ENCODE measurements at regions not wholly inside any gene's neighbourhood (a gene's known extent, or its start where the extent isn't known, plus 50 kb on each side); places are given as distances from the start of the nearest gene placed in this dataset.
"Not testable (repeated sequence)": the region's sequence is repeated elsewhere in the genome, so short reads cannot be mapped to it uniquely, and the experiment has no call there.

- no peak for ATAC-seq
- DNase-seq, result no peak
Observed at GRCh38 chr1:230591678-230592077, 50.6 kb upstream of the COG2 start.

- DNase-seq, result no peak
- ATAC-seq, result no peak
Observed at GRCh38 chr1:230589951-230590350, 52.3 kb upstream of the COG2 start.

- ATAC-seq, result no peak
Observed at GRCh38 chr1:230588323-230588746, 53.9 kb upstream of the COG2 start.

GRCh38 chr1:230587061-230587460 lies 55.2 kb upstream of the COG2 start:
- DNase-seq (no peak), ATAC-seq (no peak)

More at GRCh38 chr1:230588323-230588746, 53.9 kb upstream of the COG2 start:
- DNase-seq, result no peak

GRCh38 chr1:230584660-230585059 lies 57.6 kb upstream of the COG2 start:
- no peak for ATAC-seq
- no peak for DNase-seq

GRCh38 chr1:230581446-230582079 lies 60.7 kb upstream of the COG2 start:
- ATAC-seq (no peak), DNase-seq (no peak)

- ATAC-seq (no peak), DNase-seq (no peak)
Observed at GRCh38 chr1:230578616-230579015, 63.7 kb upstream of the COG2 start.

GRCh38 chr1:230577537-230577936 lies 64.7 kb upstream of the COG2 start:
- ATAC-seq, result no peak

GRCh38 chr1:230575886-230576500 lies 66.3 kb upstream of the COG2 start:
- ATAC-seq (no peak), DNase-seq (no peak)

More at GRCh38 chr1:230577537-230577936, 64.7 kb upstream of the COG2 start:
- DNase-seq, result no peak

- ATAC-seq, result no peak
- DNase-seq, result no peak
Observed at GRCh38 chr1:230574502-230574901, 67.8 kb upstream of the COG2 start.

- ATAC-seq, result no peak
- no peak for DNase-seq
Observed at GRCh38 chr1:230573658-230574057, 68.6 kb upstream of the COG2 start.

- DNase-seq, result no peak
- ATAC-seq, result no peak
Observed at GRCh38 chr1:230572121-230573105, 69.9 kb upstream of the COG2 start.

- ATAC-seq (no peak), DNase-seq (no peak)
Observed at GRCh38 chr1:230570724-230571360, 71.4 kb upstream of the COG2 start.

- DNase-seq (no peak), ATAC-seq (no peak)
Observed at GRCh38 chr1:230569201-230569600, 73.1 kb upstream of the COG2 start.

GRCh38 chr1:230568676-230569075 lies 73.6 kb upstream of the COG2 start:
- ATAC-seq, result no peak
- no peak for DNase-seq

- peak; percentile 20 for DNase-seq
Observed at GRCh38 chr1:230568008-230568407, 74.3 kb upstream of the COG2 start.

GRCh38 chr1:230567221-230567575 lies 75.1 kb upstream of the COG2 start:
- no peak for ATAC-seq
- no peak for DNase-seq

More at GRCh38 chr1:230568008-230568407, 74.3 kb upstream of the COG2 start:
- ATAC-seq, result peak; percentile 52

- not testable (repeated sequence) for DNase-seq, ATAC-seq
Observed at GRCh38 chr1:230566532-230567220, 75.6 kb upstream of the COG2 start.

- DNase-seq (no peak), ATAC-seq (no peak)
Observed at GRCh38 chr1:230565141-230565540, 77.1 kb upstream of the COG2 start.

GRCh38 chr1:230563591-230563990 lies 78.7 kb upstream of the COG2 start:
- no peak for ATAC-seq

GRCh38 chr1:230561570-230561969 lies 80.7 kb upstream of the COG2 start:
- no peak for DNase-seq
- no peak for ATAC-seq

More at GRCh38 chr1:230563591-230563990, 78.7 kb upstream of the COG2 start:
- DNase-seq, result no peak

- DNase-seq (no peak), ATAC-seq (no peak)
Observed at GRCh38 chr1:230558324-230558723, 84.0 kb upstream of the COG2 start.

Measured in stimulated activated naive CD8-positive, alpha-beta T cell treated with anti-CD3 and anti-CD28 coated beads, Interleukin-15, Interleukin-2, amounts not matched to agents 100 U/mL and 50 U/mL, for 24 hours (primary cell).